ENCODE measurements at regions not wholly inside any gene's neighbourhood (a gene's known extent, or its start where the extent isn't known, plus 50 kb on each side); places are given as distances from the start of the nearest gene placed in this dataset.

GRCh38 chr12:123078531-123079155 lies 72.2 kb downstream of the PITPNM2 start:
- ChIA-PET POLR2A (no interaction called here), CTCF (interaction anchor here (1.6 kb wide), 1 partner anchor 72 kb away, joined by 4 read pairs; no protein-coding TSS in a partner anchor)
- BruUV-seq (replicated peaks), result no TSS peak
- TF ChIP-seq GATA2 (IDR thresholded peaks at IDR 0.05; ENCODE audit: insufficient read depth, insufficient read length, low read depth, low read length) (no peak), MAX (IDR thresholded peaks at IDR 0.05; ENCODE audit: insufficient read depth, insufficient read length) (no peak), MYC (IDR thresholded peaks at IDR 0.05; ENCODE audit: low read depth, low read length) (no peak), FOS (IDR thresholded peaks at IDR 0.05; ENCODE audit: borderline replicate concordance, insufficient read depth, low read length) (no peak), POLR2AphosphoS5 (IDR thresholded peaks at IDR 0.05; ENCODE audit: insufficient read depth, low read depth, low read length) (no peak), JUN (IDR thresholded peaks at IDR 0.05; ENCODE audit: borderline replicate concordance, insufficient read depth, insufficient read length, low read depth) (no peak), POLR2A (IDR thresholded peaks at IDR 0.05; ENCODE audit: low read depth, low read length) (no peak), EZH2 (IDR thresholded peaks at IDR 0.05; ENCODE audit: borderline replicate concordance, low read depth, low read length, severe bottlenecking) (no peak)
- TF ChIP-seq, protein P1, sequence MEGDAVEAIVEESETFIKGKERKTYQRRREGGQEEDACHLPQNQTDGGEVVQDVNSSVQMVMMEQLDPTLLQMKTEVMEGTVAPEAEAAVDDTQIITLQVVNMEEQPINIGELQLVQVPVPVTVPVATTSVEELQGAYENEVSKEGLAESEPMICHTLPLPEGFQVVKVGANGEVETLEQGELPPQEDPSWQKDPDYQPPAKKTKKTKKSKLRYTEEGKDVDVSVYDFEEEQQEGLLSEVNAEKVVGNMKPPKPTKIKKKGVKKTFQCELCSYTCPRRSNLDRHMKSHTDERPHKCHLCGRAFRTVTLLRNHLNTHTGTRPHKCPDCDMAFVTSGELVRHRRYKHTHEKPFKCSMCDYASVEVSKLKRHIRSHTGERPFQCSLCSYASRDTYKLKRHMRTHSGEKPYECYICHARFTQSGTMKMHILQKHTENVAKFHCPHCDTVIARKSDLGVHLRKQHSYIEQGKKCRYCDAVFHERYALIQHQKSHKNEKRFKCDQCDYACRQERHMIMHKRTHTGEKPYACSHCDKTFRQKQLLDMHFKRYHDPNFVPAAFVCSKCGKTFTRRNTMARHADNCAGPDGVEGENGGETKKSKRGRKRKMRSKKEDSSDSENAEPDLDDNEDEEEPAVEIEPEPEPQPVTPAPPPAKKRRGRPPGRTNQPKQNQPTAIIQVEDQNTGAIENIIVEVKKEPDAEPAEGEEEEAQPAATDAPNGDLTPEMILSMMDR (IDR thresholded peaks at IDR 0.05; ENCODE audit: extremely low read depth in 1 of 2, insufficient read depth in 1 of 2, low read depth in 1 of 2, low read length in 2 of 2), result no peak
- dilution Hi-C loops (cut with MboI; ENCODE audit: extremely low pct_ligation_motif_present, low sequenced_read_pairs) (no loop called here), intact Hi-C loops (cut with micrococcal nuclease) (no loop called here)
- Histone ChIP-seq H3K79me2 (ENCODE audit: control insufficient read depth, insufficient read depth, low read length) (no peaks in the 10 kb centered on the region), H3K27ac (ENCODE audit: insufficient read depth, low read depth, low read length) (no peak overlapping the region), H3K9ac (replicated peaks; ENCODE audit: extremely low read depth, insufficient read depth, low read length) (no peak overlapping the region), H3K27me3 (ENCODE audit: control insufficient read depth in 2 of 2, insufficient read depth in 2 of 2, low read length in 2 of 2) (no peaks in the 10 kb centered on the region), H2AFZ (ENCODE audit: low read depth, low read length) (no peak overlapping the region), H3K4me1 (ENCODE audit: control insufficient read depth, extremely low read depth, insufficient read depth, low read length) (peaks cover 9% of the 10 kb centered on the region), H3K9me3 (replicated peaks; ENCODE audit: control insufficient read depth, insufficient read depth, low read length) (no peaks in the 10 kb centered on the region), H3K36me3 (ENCODE audit: control insufficient read depth in 2 of 2, extremely low read depth in 1 of 2, insufficient read depth in 2 of 2, low read length in 2 of 2) (no peaks in the 10 kb centered on the region), H3K9me1 (replicated peaks; ENCODE audit: control insufficient read depth, extremely low read depth, insufficient read depth, low read length) (no peaks in the 10 kb centered on the region), H3K4me3 (replicated peaks in 1 of 3; ENCODE audit: insufficient read depth in 1 of 3, low read depth in 1 of 3, low read length in 3 of 3) (no peak overlapping the region), H3K4me2 (ENCODE audit: insufficient read depth, low read length) (no peak overlapping the region), H4K20me1 (replicated peaks; ENCODE audit: control insufficient read depth, extremely low read depth, insufficient read depth, low read length) (no peaks in the 10 kb centered on the region)
- no peak for DNase-seq (ENCODE audit: low read depth, low spot score)
- FAIRE-seq, result no peak

Measured in endothelial cell of umbilical vein (primary cell).